ENCODE measurements at regions not wholly inside any gene's neighbourhood (a gene's known extent, or its start where the extent isn't known, plus 50 kb on each side); places are given as distances from the start of the nearest gene placed in this dataset.

- Histone ChIP-seq H3K9me3 (ENCODE audit: control insufficient read depth, low read length) (no peaks in the 10 kb centered on the region), H3K9ac (ENCODE audit: low read length) (no peak overlapping the region), H3K4me1 (ENCODE audit: control insufficient read depth, insufficient read depth, low read length) (peaks cover 3% of the 10 kb centered on the region), H3K27me3 (replicated peaks; ENCODE audit: control insufficient read depth, insufficient read depth, low read length) (peaks cover 56% of the 10 kb centered on the region), H3K36me3 (ENCODE audit: control insufficient read depth, insufficient read depth, low read length, severe bottlenecking) (no peaks in the 10 kb centered on the region), H3K4me3 (ENCODE audit: low read length) (no peak overlapping the region)
- DNase-seq (ENCODE audit: low read depth): no peak
Observed at GRCh38 chr1:38217316-38217715, 170.7 kb upstream of the POU3F1 start.

GRCh38 chr1:38213646-38214434 is 167.2 kb upstream of the POU3F1 start:
- H3K36me3 ChIP-seq (ENCODE audit: control insufficient read depth, insufficient read depth, low read length, severe bottlenecking): no peaks in the 10 kb centered on the region
- H3K9me3 ChIP-seq (ENCODE audit: control insufficient read depth, low read length): no peaks in the 10 kb centered on the region
- H3K4me3 ChIP-seq (ENCODE audit: low read length): no peak overlapping the region
- H3K9ac ChIP-seq (ENCODE audit: low read length): no peak overlapping the region
- H3K27me3 ChIP-seq (replicated peaks; ENCODE audit: control insufficient read depth, insufficient read depth, low read length): peaks cover 48% of the 10 kb centered on the region
- no peak for DNase-seq (ENCODE audit: low read depth)
- no peaks in the 10 kb centered on the region for H3K4me1 ChIP-seq (ENCODE audit: control insufficient read depth, insufficient read depth, low read length)

- Histone ChIP-seq H3K4me3 (ENCODE audit: low read length) (no peak overlapping the region), H3K36me3 (ENCODE audit: control insufficient read depth, insufficient read depth, low read length, severe bottlenecking) (no peaks in the 10 kb centered on the region), H3K4me1 (ENCODE audit: control insufficient read depth, insufficient read depth, low read length) (no peaks in the 10 kb centered on the region), H3K27me3 (replicated peaks; ENCODE audit: control insufficient read depth, insufficient read depth, low read length) (peaks cover 34% of the 10 kb centered on the region), H3K9ac (ENCODE audit: low read length) (no peak overlapping the region), H3K9me3 (ENCODE audit: control insufficient read depth, low read length) (no peaks in the 10 kb centered on the region)
- DNase-seq (ENCODE audit: low read depth): no peak
Observed at GRCh38 chr1:38210895-38211177, 164.2 kb upstream of the POU3F1 start.

GRCh38 chr1:38210021-38210894 is 163.7 kb upstream of the POU3F1 start:
- no peak for DNase-seq (ENCODE audit: low read depth)
- H3K9ac ChIP-seq (ENCODE audit: low read length): no peak overlapping the region
- peaks cover 34% of the 10 kb centered on the region for H3K27me3 ChIP-seq (replicated peaks; ENCODE audit: control insufficient read depth, insufficient read depth, low read length)
- H3K4me3 ChIP-seq (ENCODE audit: low read length): no peak overlapping the region
- H3K36me3 ChIP-seq (ENCODE audit: control insufficient read depth, insufficient read depth, low read length, severe bottlenecking): no peaks in the 10 kb centered on the region
- no peaks in the 10 kb centered on the region for H3K4me1 ChIP-seq (ENCODE audit: control insufficient read depth, insufficient read depth, low read length)
- no peaks in the 10 kb centered on the region for H3K9me3 ChIP-seq (ENCODE audit: control insufficient read depth, low read length)

GRCh38 chr1:38208716-38209632 is 162.4 kb upstream of the POU3F1 start:
- no peak overlapping the region for H3K9ac ChIP-seq (ENCODE audit: low read length)
- no peaks in the 10 kb centered on the region for H3K4me1 ChIP-seq (ENCODE audit: control insufficient read depth, insufficient read depth, low read length)
- H3K27me3 ChIP-seq (replicated peaks; ENCODE audit: control insufficient read depth, insufficient read depth, low read length): peaks cover 33% of the 10 kb centered on the region
- H3K9me3 ChIP-seq (ENCODE audit: control insufficient read depth, low read length): no peaks in the 10 kb centered on the region
- no peak for DNase-seq (ENCODE audit: low read depth)
- H3K4me3 ChIP-seq (ENCODE audit: low read length): no peak overlapping the region
- no peaks in the 10 kb centered on the region for H3K36me3 ChIP-seq (ENCODE audit: control insufficient read depth, insufficient read depth, low read length, severe bottlenecking)

GRCh38 chr1:38207906-38208305 is 161.3 kb upstream of the POU3F1 start:
- H3K9me3 ChIP-seq (ENCODE audit: control insufficient read depth, low read length): no peaks in the 10 kb centered on the region
- H3K27me3 ChIP-seq (replicated peaks; ENCODE audit: control insufficient read depth, insufficient read depth, low read length): peaks cover 25% of the 10 kb centered on the region
- no peaks in the 10 kb centered on the region for H3K36me3 ChIP-seq (ENCODE audit: control insufficient read depth, insufficient read depth, low read length, severe bottlenecking)
- H3K4me1 ChIP-seq (ENCODE audit: control insufficient read depth, insufficient read depth, low read length): no peaks in the 10 kb centered on the region
- H3K9ac ChIP-seq (ENCODE audit: low read length): no peak overlapping the region
- no peak overlapping the region for H3K4me3 ChIP-seq (ENCODE audit: low read length)
- DNase-seq (ENCODE audit: low read depth): no peak

GRCh38 chr1:38207275-38207674 is 160.7 kb upstream of the POU3F1 start:
- no peaks in the 10 kb centered on the region for H3K4me1 ChIP-seq (ENCODE audit: control insufficient read depth, insufficient read depth, low read length)
- no peak overlapping the region for H3K9ac ChIP-seq (ENCODE audit: low read length)
- H3K9me3 ChIP-seq (ENCODE audit: control insufficient read depth, low read length): no peaks in the 10 kb centered on the region
- no peaks in the 10 kb centered on the region for H3K36me3 ChIP-seq (ENCODE audit: control insufficient read depth, insufficient read depth, low read length, severe bottlenecking)
- H3K27me3 ChIP-seq (replicated peaks; ENCODE audit: control insufficient read depth, insufficient read depth, low read length): peaks cover 19% of the 10 kb centered on the region
- DNase-seq (ENCODE audit: low read depth): no peak
- no peak overlapping the region for H3K4me3 ChIP-seq (ENCODE audit: low read length)

GRCh38 chr1:38204698-38205097 is 158.1 kb upstream of the POU3F1 start:
- H3K4me1 ChIP-seq (ENCODE audit: control insufficient read depth, insufficient read depth, low read length): no peaks in the 10 kb centered on the region
- DNase-seq (ENCODE audit: low read depth): no peak
- peaks cover 17% of the 10 kb centered on the region for H3K9me3 ChIP-seq (ENCODE audit: control insufficient read depth, low read length)
- no peak overlapping the region for H3K4me3 ChIP-seq (ENCODE audit: low read length)
- H3K27me3 ChIP-seq (replicated peaks; ENCODE audit: control insufficient read depth, insufficient read depth, low read length): peaks cover 11% of the 10 kb centered on the region
- H3K9ac ChIP-seq (ENCODE audit: low read length): no peak overlapping the region
- no peaks in the 10 kb centered on the region for H3K36me3 ChIP-seq (ENCODE audit: control insufficient read depth, insufficient read depth, low read length, severe bottlenecking)

- Histone ChIP-seq H3K9ac (ENCODE audit: low read length) (no peak overlapping the region), H3K4me1 (ENCODE audit: control insufficient read depth, insufficient read depth, low read length) (no peaks in the 10 kb centered on the region), H3K27me3 (replicated peaks; ENCODE audit: control insufficient read depth, insufficient read depth, low read length) (peaks cover 17% of the 10 kb centered on the region), H3K9me3 (ENCODE audit: control insufficient read depth, low read length) (peaks cover 17% of the 10 kb centered on the region), H3K36me3 (ENCODE audit: control insufficient read depth, insufficient read depth, low read length, severe bottlenecking) (no peaks in the 10 kb centered on the region), H3K4me3 (ENCODE audit: low read length) (no peak overlapping the region)
- DNase-seq (ENCODE audit: low read depth): no peak
Observed at GRCh38 chr1:38203441-38203840, 156.8 kb upstream of the POU3F1 start.

GRCh38 chr1:38201431-38201830 is 154.8 kb upstream of the POU3F1 start:
- Histone ChIP-seq H3K9me3 (ENCODE audit: control insufficient read depth, low read length) (peaks cover 17% of the 10 kb centered on the region), H3K4me1 (ENCODE audit: control insufficient read depth, insufficient read depth, low read length) (no peaks in the 10 kb centered on the region), H3K4me3 (ENCODE audit: low read length) (no peak overlapping the region), H3K27me3 (replicated peaks; ENCODE audit: control insufficient read depth, insufficient read depth, low read length) (peaks cover 21% of the 10 kb centered on the region), H3K36me3 (ENCODE audit: control insufficient read depth, insufficient read depth, low read length, severe bottlenecking) (no peaks in the 10 kb centered on the region), H3K9ac (ENCODE audit: low read length) (no peak overlapping the region)
- no peak for DNase-seq (ENCODE audit: low read depth)

- DNase-seq (ENCODE audit: low read depth): no peak
- Histone ChIP-seq H3K4me3 (ENCODE audit: low read length) (no peak overlapping the region), H3K27me3 (replicated peaks; ENCODE audit: control insufficient read depth, insufficient read depth, low read length) (peaks cover 27% of the 10 kb centered on the region), H3K9ac (ENCODE audit: low read length) (no peak overlapping the region), H3K4me1 (ENCODE audit: control insufficient read depth, insufficient read depth, low read length) (no peaks in the 10 kb centered on the region), H3K36me3 (ENCODE audit: control insufficient read depth, insufficient read depth, low read length, severe bottlenecking) (no peaks in the 10 kb centered on the region), H3K9me3 (ENCODE audit: control insufficient read depth, low read length) (peaks cover 17% of the 10 kb centered on the region)
Observed at GRCh38 chr1:38198621-38199020, 152.0 kb upstream of the POU3F1 start.

Data from adipocyte (in vitro differentiated cells).